OCI-LY1 (cell line): ENCODE measurements at regions not wholly inside any gene's neighbourhood (a gene's known extent, or its start where the extent isn't known, plus 50 kb on each side); places are given as distances from the start of the nearest gene placed in this dataset.

Source experiments
- H2AFZ ChIP-seq: fragments of 200-600 bp; sonication (generic), shearing (Covaris generic); 2 replicates; pipeline ENCODE4 v1.6.0; 2014; ENCODE audit warnings: antibody characterized with exemption, mild to moderate bottlenecking, low read length
- H3F3A ChIP-seq: fragments of 200-600 bp; sonication (generic), shearing (Covaris generic); 2 replicates; pipeline ENCODE4 v1.6.0; 2014; ENCODE audit warnings: mild to moderate bottlenecking, antibody characterized with exemption, low read length, moderate library complexity; ENCODE audit not compliant: insufficient read depth
- H3K27ac ChIP-seq: fragments of 200-600 bp; sonication (generic); 2 replicates; pipeline ENCODE4 v1.5.1; 2014; ENCODE audit warnings: low read length, mixed run types, mild to moderate bottlenecking, low read depth; ENCODE audit not compliant: poor library complexity, severe bottlenecking
- H3K27me3 ChIP-seq: fragments of 200-600 bp; sonication (generic); 2 replicates; pipeline ENCODE4 v1.6.0; 2014; ENCODE audit warnings: antibody characterized with exemption, mild to moderate bottlenecking, low read length, moderate library complexity; ENCODE audit not compliant: insufficient read depth
- H3K36me3 ChIP-seq: fragments of 200-600 bp; sonication (generic); 2 replicates; pipeline ENCODE4 v1.6.1; 2014; ENCODE audit warnings: mild to moderate bottlenecking, antibody characterized with exemption, low read length, moderate library complexity, mixed read lengths; ENCODE audit not compliant: insufficient read depth
- H3K4me1 ChIP-seq: fragments of 200-600 bp; sonication (generic); 2 replicates; pipeline ENCODE4 v1.5.1; 2014; ENCODE audit warnings: mild to moderate bottlenecking, low read length, moderate library complexity; ENCODE audit not compliant: insufficient read depth, severe bottlenecking
- H3K4me2 ChIP-seq: fragments of 200-600 bp; sonication (generic), shearing (Covaris generic); 2 replicates; pipeline ENCODE4 v1.6.1; 2014; ENCODE audit warnings: low read length
- H3K4me3 ChIP-seq: fragments of 200-600 bp; sonication (generic); 2 replicates; pipeline ENCODE4 v1.5.1; 2014; ENCODE audit warnings: low read length, low read depth, mild to moderate bottlenecking, mixed read lengths; ENCODE audit not compliant: poor library complexity, severe bottlenecking
- H3K79me2 ChIP-seq: fragments of 200-600 bp; shearing (Covaris generic); 2 replicates; pipeline ENCODE4 v1.6.1; 2016; ENCODE audit warnings: mixed run types, low read length, mixed read lengths; ENCODE audit not compliant: insufficient read depth
- H3K9ac ChIP-seq: fragments of 200-600 bp; sonication (generic), shearing (Covaris generic); 2 replicates; pipeline ENCODE4 v1.6.1; 2014; ENCODE audit warnings: mild to moderate bottlenecking, low read length, mixed read lengths
- H3K9me2 ChIP-seq: fragments of 200-600 bp; sonication (generic), shearing (Covaris generic); 2 replicates; pipeline ENCODE4 v1.6.1; 2014; ENCODE audit warnings: low read depth, mild to moderate bottlenecking, low read length, mixed read lengths
- H3K9me3 ChIP-seq: fragments of 200-600 bp; shearing (Covaris generic); 2 replicates; pipeline ENCODE4 v1.6.1; 2014; ENCODE audit warnings: low read length, mixed read lengths
- H4K20me1 ChIP-seq: fragments of 200-600 bp; sonication (generic), shearing (Covaris generic); 2 replicates; pipeline ENCODE4 v1.6.0; 2016; ENCODE audit warnings: mild to moderate bottlenecking, low read length; ENCODE audit not compliant: insufficient read depth
- CTCF ChIP-seq: fragments of 200-600 bp; sonication (generic), shearing (Covaris generic); IDR thresholded peaks from 2 replicates; pipeline ENCODE4 v1.5.1; 2017; ENCODE audit warnings: mild to moderate bottlenecking, antibody characterized with exemption, low read length, moderate library complexity, mixed read lengths
- EZH2 ChIP-seq: fragments of 200-600 bp; sonication (generic), shearing (Covaris generic); IDR thresholded peaks from 2 replicates; pipeline ENCODE4 v1.8.0; 2017; ENCODE audit warnings: borderline replicate concordance, mixed run types, mild to moderate bottlenecking, antibody characterized with exemption, low read length, moderate library complexity, mixed read lengths

- TF ChIP-seq EZH2, result no peak
- no peak for TF ChIP-seq CTCF
- H2AFZ ChIP-seq, result no peak overlapping the region
Measured at GRCh38 chr1:232196042-232196441, 433.9 kb downstream of the SIPA1L2 start.

GRCh38 chr1:232194424-232194823, 435.5 kb downstream of the SIPA1L2 start:
- Histone ChIP-seq H4K20me1 (no peaks in the 10 kb centered on the region), H2AFZ (no peak overlapping the region), H3K9me2 (no peaks in the 10 kb centered on the region), H3K36me3 (no peaks in the 10 kb centered on the region), H3K27ac (no peak overlapping the region), H3K79me2 (no peaks in the 10 kb centered on the region), H3K4me3 (no peak overlapping the region), H3K4me1 (no peaks in the 10 kb centered on the region), H3K27me3 (no peaks in the 10 kb centered on the region; the same call in 1 of the 2 replicates), H3F3A (no peaks in the 10 kb centered on the region), H3K4me2 (no peak overlapping the region), H3K9me3 (no peaks in the 10 kb centered on the region), H3K9ac (no peak overlapping the region)
- no peak for TF ChIP-seq EZH2
- TF ChIP-seq CTCF, result no peak

More at GRCh38 chr1:232196042-232196441, 433.9 kb downstream of the SIPA1L2 start:
- no peaks in the 10 kb centered on the region for H3K9me2 ChIP-seq
- no peaks in the 10 kb centered on the region for H3K79me2 ChIP-seq
- H3F3A ChIP-seq, result no peaks in the 10 kb centered on the region
- H4K20me1 ChIP-seq, result no peaks in the 10 kb centered on the region
- H3K27ac ChIP-seq, result no peak overlapping the region
- no peaks in the 10 kb centered on the region for H3K4me1 ChIP-seq
- H3K36me3 ChIP-seq, result no peaks in the 10 kb centered on the region
- no peak overlapping the region for H3K4me2 ChIP-seq
- no peaks in the 10 kb centered on the region for H3K27me3 ChIP-seq
- H3K9ac ChIP-seq, result no peak overlapping the region
- no peak overlapping the region for H3K4me3 ChIP-seq
- H3K9me3 ChIP-seq, result no peaks in the 10 kb centered on the region

- Histone ChIP-seq H4K20me1 (no peaks in the 10 kb centered on the region), H3K4me2 (no peak overlapping the region), H3K9me2 (no peaks in the 10 kb centered on the region), H3K27me3 (no peaks in the 10 kb centered on the region; the same call in 1 of the 2 replicates), H3K36me3 (no peaks in the 10 kb centered on the region), H3F3A (no peaks in the 10 kb centered on the region), H3K4me1 (no peaks in the 10 kb centered on the region), H3K27ac (no peak overlapping the region), H2AFZ (no peak overlapping the region), H3K9me3 (no peaks in the 10 kb centered on the region), H3K9ac (no peak overlapping the region), H3K4me3 (no peak overlapping the region), H3K79me2 (no peaks in the 10 kb centered on the region)
- TF ChIP-seq EZH2 (no peak), CTCF (no peak)
Measured at GRCh38 chr1:232193451-232193783, 436.5 kb downstream of the SIPA1L2 start.
